KMS-11 (cell line): ENCODE measurements at regions not wholly inside any gene's neighbourhood (a gene's known extent, or its start where the extent isn't known, plus 50 kb on each side); places are given as distances from the start of the nearest gene placed in this dataset.

Experiments
- H2AFZ ChIP-seq: fragments of 200-600 bp; sonication (generic); 2 replicates; pipeline ENCODE4 v1.6.1; 2016; ENCODE audit warnings: antibody characterized with exemption, mixed run types, low read depth
- H3K27ac ChIP-seq: fragments of 200-600 bp; sonication (generic); 2 replicates; pipeline ENCODE4 v1.6.1; 2016; ENCODE audit warnings: mild to moderate bottlenecking, mixed run types
- H3K27me3 ChIP-seq: fragments of 200-600 bp; sonication (generic); 2 replicates; pipeline ENCODE4 v1.6.1; 2017; ENCODE audit warnings: mild to moderate bottlenecking, low read depth, mixed run types, moderate library complexity; ENCODE audit not compliant: insufficient read depth
- H3K36me3 ChIP-seq: fragments of 200-600 bp; sonication (generic); 2 replicates; pipeline ENCODE4 v1.6.1; 2017; ENCODE audit warnings: mild to moderate bottlenecking, mixed run types; ENCODE audit not compliant: insufficient read depth
- H3K4me1 ChIP-seq: fragments of 200-600 bp; sonication (generic); 2 replicates; pipeline ENCODE4 v1.6.1; 2016; ENCODE audit warnings: mild to moderate bottlenecking, low read depth, mixed run types; ENCODE audit not compliant: poor library complexity, severe bottlenecking
- H3K4me2 ChIP-seq: fragments of 200-600 bp; sonication (generic); 2 replicates; pipeline ENCODE4 v1.7.0; 2016; ENCODE audit warnings: mild to moderate bottlenecking, mixed run types
- H3K4me3 ChIP-seq: fragments of 200-600 bp; sonication (generic); IDR thresholded peaks from 2 replicates; pipeline ENCODE4 v1.6.1; 2017; ENCODE audit warnings: low read depth, low read length, mixed read lengths; ENCODE audit not compliant: insufficient read depth
- H3K79me2 ChIP-seq: fragments of 200-600 bp; sonication (generic); 2 replicates; pipeline ENCODE4 v1.6.1; 2016; ENCODE audit warnings: low read depth, mixed run types; ENCODE audit not compliant: insufficient read depth
- H3K9ac ChIP-seq: fragments of 200-600 bp; sonication (generic); 2 replicates; pipeline ENCODE4 v1.6.1; 2016; ENCODE audit warnings: mild to moderate bottlenecking, mixed run types
- H4K20me1 ChIP-seq: fragments of 200-600 bp; sonication (generic); 2 replicates; pipeline ENCODE4 v1.6.1; 2016; ENCODE audit warnings: mild to moderate bottlenecking, mixed run types; ENCODE audit not compliant: insufficient read depth
- TF ChIP-seq, protein P1 (sequence below): fragments of 200-600 bp; sonication (generic); conservative IDR thresholded peaks from 2 replicates; pipeline ENCODE4 v1.6.1; 2017; ENCODE audit warnings: low read depth, mild to moderate bottlenecking, antibody characterized with exemption, low read length, moderate library complexity, mixed read lengths

DNA sequence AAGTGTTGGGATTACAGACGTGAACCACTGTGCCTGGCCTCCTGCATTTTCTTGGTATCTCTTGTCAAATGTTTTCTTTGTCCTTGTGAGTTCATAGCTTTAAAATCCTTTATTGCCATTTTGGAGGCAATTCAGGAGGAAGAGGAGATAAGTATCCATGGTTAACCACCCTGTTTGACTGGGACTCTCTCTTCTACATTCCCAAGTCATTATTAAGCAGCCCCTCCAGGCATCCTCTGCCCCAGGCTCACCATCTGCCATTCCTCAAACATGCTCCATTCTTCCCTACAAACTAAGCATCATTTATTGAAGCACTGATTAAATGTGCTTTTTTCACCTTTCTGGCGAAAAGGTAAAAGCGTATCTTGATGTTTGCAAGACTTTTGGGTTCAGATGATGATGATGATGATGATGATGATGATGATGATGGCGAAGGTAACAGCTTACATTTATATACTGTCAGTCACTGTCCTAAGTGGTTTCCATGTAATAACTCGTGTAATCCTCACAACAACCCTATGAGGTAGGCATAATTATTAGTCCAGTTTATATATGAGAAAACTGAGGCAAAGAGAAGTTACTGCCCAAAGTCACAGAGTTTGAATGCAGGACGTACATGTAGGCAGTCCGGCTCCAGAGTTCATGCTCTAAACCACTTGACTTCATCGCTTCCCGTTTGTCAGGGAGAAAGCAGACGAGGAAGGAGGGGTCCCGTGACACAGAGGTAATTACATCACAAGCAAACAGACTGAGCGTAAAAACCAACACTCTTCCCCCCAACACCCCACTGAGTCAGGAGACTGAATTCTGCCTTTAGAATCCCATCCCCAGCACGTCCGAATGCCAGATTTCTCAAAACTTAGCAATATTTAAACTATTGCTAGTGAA is 69.7 kb upstream of the ACKR3 start:
- H4K20me1 ChIP-seq, result no peaks in the 10 kb centered on the region
- no peak overlapping the region for H3K4me3 ChIP-seq
- no peaks in the 10 kb centered on the region for H3K79me2 ChIP-seq
- no peaks in the 10 kb centered on the region for H3K36me3 ChIP-seq
- H3K27ac ChIP-seq, result no peak overlapping the region
- no peak overlapping the region for H2AFZ ChIP-seq
- H3K9ac ChIP-seq, result no peak overlapping the region
- H3K4me2 ChIP-seq, result no peak overlapping the region
- H3K4me1 ChIP-seq, result no peaks in the 10 kb centered on the region
- TF ChIP-seq, protein P1, sequence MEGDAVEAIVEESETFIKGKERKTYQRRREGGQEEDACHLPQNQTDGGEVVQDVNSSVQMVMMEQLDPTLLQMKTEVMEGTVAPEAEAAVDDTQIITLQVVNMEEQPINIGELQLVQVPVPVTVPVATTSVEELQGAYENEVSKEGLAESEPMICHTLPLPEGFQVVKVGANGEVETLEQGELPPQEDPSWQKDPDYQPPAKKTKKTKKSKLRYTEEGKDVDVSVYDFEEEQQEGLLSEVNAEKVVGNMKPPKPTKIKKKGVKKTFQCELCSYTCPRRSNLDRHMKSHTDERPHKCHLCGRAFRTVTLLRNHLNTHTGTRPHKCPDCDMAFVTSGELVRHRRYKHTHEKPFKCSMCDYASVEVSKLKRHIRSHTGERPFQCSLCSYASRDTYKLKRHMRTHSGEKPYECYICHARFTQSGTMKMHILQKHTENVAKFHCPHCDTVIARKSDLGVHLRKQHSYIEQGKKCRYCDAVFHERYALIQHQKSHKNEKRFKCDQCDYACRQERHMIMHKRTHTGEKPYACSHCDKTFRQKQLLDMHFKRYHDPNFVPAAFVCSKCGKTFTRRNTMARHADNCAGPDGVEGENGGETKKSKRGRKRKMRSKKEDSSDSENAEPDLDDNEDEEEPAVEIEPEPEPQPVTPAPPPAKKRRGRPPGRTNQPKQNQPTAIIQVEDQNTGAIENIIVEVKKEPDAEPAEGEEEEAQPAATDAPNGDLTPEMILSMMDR, result no peak
- H3K27me3 ChIP-seq, result no peaks in the 10 kb centered on the region

DNA sequence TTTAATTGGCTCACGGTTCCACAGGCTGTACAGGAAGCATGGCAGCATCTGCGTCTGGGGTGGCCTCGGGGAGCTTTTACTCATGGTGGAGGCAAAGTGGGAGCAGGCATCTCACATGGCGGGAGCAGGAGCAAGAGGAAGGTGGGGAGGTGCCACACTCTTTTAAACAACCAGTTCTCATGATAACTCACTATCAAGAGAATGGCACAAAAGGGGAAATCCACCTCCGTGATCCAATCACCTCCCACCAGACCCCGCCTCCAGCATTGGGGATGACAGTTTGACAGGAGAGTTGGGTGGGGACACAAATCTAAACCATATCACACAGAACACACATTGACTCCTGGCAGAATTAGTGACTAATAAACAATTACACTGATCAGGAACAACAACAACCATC is 68.6 kb upstream of the ACKR3 start:
- H3K9ac ChIP-seq, result no peak overlapping the region
- H3K27ac ChIP-seq, result no peak overlapping the region
- H3K79me2 ChIP-seq, result no peaks in the 10 kb centered on the region
- H3K36me3 ChIP-seq, result no peaks in the 10 kb centered on the region
- no peak overlapping the region for H3K4me3 ChIP-seq
- H3K4me2 ChIP-seq, result no peak overlapping the region
- no peaks in the 10 kb centered on the region for H3K27me3 ChIP-seq
- no peak overlapping the region for H2AFZ ChIP-seq
- TF ChIP-seq, protein P1, result no peak
- no peaks in the 10 kb centered on the region for H3K4me1 ChIP-seq
- no peaks in the 10 kb centered on the region for H4K20me1 ChIP-seq

DNA sequence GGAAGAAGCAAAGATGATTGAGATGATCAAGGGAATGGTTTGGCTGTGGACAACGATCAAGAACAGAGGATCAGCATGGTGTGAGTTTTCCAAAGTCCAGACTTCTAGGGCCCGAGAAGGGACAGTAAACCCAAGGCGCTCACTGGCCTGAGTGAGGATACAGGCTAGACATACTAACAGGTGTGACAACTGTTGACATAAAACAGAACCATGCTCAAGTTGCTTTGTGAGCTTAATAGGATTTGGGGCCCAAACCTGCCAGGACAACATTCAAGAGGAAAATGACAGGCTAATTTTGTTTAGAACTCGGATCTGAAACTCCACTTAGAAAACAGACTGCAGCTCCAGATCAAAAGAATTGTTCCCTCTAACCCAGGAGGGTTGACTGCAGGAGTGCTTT is 68.1 kb upstream of the ACKR3 start:
- H3K79me2 ChIP-seq, result no peaks in the 10 kb centered on the region
- TF ChIP-seq, protein P1, result no peak
- no peaks in the 10 kb centered on the region for H3K27me3 ChIP-seq
- H3K4me1 ChIP-seq, result no peaks in the 10 kb centered on the region
- H4K20me1 ChIP-seq, result no peaks in the 10 kb centered on the region
- no peak overlapping the region for H3K9ac ChIP-seq
- H3K4me2 ChIP-seq, result no peak overlapping the region
- no peaks in the 10 kb centered on the region for H3K36me3 ChIP-seq
- H3K27ac ChIP-seq, result no peak overlapping the region
- H3K4me3 ChIP-seq, result no peak overlapping the region
- H2AFZ ChIP-seq, result no peak overlapping the region

DNA sequence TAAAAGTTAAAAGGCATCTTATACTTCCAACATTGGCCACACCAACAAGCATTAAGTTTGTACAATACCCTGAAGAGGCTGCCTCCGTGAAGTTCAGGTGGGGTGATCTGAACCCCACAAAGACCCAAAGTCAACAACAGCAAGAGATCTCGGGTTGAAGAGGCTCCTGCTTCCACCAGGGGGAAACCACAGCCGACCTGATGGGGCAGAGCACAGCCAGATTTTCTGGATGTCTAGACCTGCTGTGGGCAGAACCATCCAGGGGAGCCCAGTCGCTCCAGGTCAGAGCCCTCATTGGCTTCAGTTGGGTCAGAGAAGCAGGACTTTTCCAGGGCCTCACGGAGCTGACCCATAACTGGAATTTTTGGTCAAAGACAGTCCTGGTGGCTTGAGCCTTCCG is 66.5 kb upstream of the ACKR3 start:
- H3K4me3 ChIP-seq, result no peak overlapping the region
- no peak overlapping the region for H3K27ac ChIP-seq

More for the DNA sequence above, 66.5 kb upstream of the ACKR3 start:
- TF ChIP-seq, protein P1, result no peak
- Histone ChIP-seq H2AFZ (no peak overlapping the region), H3K27me3 (no peaks in the 10 kb centered on the region), H3K9ac (no peak overlapping the region), H3K79me2 (no peaks in the 10 kb centered on the region), H4K20me1 (no peaks in the 10 kb centered on the region), H3K36me3 (no peaks in the 10 kb centered on the region), H3K4me1 (no peaks in the 10 kb centered on the region), H3K4me2 (no peak overlapping the region)
